ENCODE measurements at regions not wholly inside any gene's neighbourhood (a gene's known extent, or its start where the extent isn't known, plus 50 kb on each side); places are given as distances from the start of the nearest gene placed in this dataset.

DNA sequence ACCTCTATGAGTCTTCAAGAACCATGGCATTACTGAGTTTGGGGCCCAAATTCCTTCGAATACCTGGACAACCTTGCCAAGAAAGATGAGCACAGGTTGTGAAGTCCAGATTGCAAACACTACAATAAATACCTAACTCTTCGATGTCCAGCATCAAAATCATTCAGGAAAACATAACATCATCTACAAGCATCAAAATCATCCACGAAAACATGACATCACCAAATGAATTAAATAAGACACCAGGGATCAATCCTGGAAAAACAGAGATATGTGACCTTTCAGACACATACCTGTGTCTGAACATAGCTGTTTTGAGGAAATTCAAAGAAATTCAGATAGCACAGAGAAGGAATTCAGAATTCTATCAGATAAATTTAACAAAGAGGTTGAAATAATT is 262.0 kb upstream of the KITLG start:
- TF ChIP-seq, protein P1, sequence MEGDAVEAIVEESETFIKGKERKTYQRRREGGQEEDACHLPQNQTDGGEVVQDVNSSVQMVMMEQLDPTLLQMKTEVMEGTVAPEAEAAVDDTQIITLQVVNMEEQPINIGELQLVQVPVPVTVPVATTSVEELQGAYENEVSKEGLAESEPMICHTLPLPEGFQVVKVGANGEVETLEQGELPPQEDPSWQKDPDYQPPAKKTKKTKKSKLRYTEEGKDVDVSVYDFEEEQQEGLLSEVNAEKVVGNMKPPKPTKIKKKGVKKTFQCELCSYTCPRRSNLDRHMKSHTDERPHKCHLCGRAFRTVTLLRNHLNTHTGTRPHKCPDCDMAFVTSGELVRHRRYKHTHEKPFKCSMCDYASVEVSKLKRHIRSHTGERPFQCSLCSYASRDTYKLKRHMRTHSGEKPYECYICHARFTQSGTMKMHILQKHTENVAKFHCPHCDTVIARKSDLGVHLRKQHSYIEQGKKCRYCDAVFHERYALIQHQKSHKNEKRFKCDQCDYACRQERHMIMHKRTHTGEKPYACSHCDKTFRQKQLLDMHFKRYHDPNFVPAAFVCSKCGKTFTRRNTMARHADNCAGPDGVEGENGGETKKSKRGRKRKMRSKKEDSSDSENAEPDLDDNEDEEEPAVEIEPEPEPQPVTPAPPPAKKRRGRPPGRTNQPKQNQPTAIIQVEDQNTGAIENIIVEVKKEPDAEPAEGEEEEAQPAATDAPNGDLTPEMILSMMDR (conservative IDR thresholded peaks at IDR 0.05; ENCODE audit: low read length) = no peak
- TF ChIP-seq EZH2phosphoT487 (IDR thresholded peaks at IDR 0.05; ENCODE audit: borderline replicate concordance, low read depth, low read length) = no peak
